HCT116 (cell line): ENCODE measurements at regions not wholly inside any gene's neighbourhood (a gene's known extent, or its start where the extent isn't known, plus 50 kb on each side); places are given as distances from the start of the nearest gene placed in this dataset.

Experiments used
- ATF3 ChIP-seq: IDR thresholded peaks from 2 replicates; pipeline ENCODE4 v1.6.1; 2012
- CTCF ChIP-seq, 3 experiments: fragments of 200-600 bp in 1 of 3; sonication (generic) in 1 of 3; IDR thresholded peaks in 2 of 3; conservative IDR thresholded peaks in 1 of 3; 2 replicates each; pipeline ENCODE4 v1.5.1; 2012 to 2017; ENCODE audit warnings: low read depth in 2 of 3, low read length in 2 of 3, antibody characterized with exemption in 1 of 3, borderline replicate concordance in 1 of 3, control low read depth in 1 of 3, mild to moderate bottlenecking in 1 of 3, mixed read lengths in 1 of 3, mixed run types in 1 of 3, moderate library complexity in 1 of 3; ENCODE audit not compliant: insufficient read depth in 1 of 3
- EGR1 ChIP-seq: IDR thresholded peaks from 2 replicates; pipeline ENCODE4 v1.6.1; 2012; ENCODE audit warnings: low read depth
- FOSL1 ChIP-seq: IDR thresholded peaks from 2 replicates; pipeline ENCODE4 v1.6.1; 2012; ENCODE audit warnings: low read depth
- JUND ChIP-seq: IDR thresholded peaks from 2 replicates; pipeline ENCODE4 v1.6.1; 2012
- POLR2AphosphoS5 ChIP-seq: IDR thresholded peaks from 2 replicates; pipeline ENCODE4 v1.6.1; 2011; ENCODE audit warnings: mild to moderate bottlenecking, low read depth, low read length, moderate library complexity
- SP1 ChIP-seq: IDR thresholded peaks from 2 replicates; pipeline ENCODE4 v1.6.1; 2012; ENCODE audit warnings: low read depth
- SRF ChIP-seq: IDR thresholded peaks from 2 replicates; pipeline ENCODE4 v1.6.1; 2012; ENCODE audit warnings: low read depth
- YY1 ChIP-seq: IDR thresholded peaks from 2 replicates; pipeline ENCODE4 v1.6.1; 2011; ENCODE audit warnings: low read length, low read depth, moderate library complexity, mild to moderate bottlenecking; ENCODE audit not compliant: insufficient replicate concordance; ENCODE audit errors: extremely low read depth
- ZBTB33 ChIP-seq: IDR thresholded peaks from 2 replicates; pipeline ENCODE4 v1.6.1; 2011; ENCODE audit warnings: mild to moderate bottlenecking, low read length, moderate library complexity; ENCODE audit not compliant: insufficient replicate concordance; ENCODE audit errors: extremely low read depth
- ZFX ChIP-seq: fragments of 450-650 bp; IDR thresholded peaks from 2 replicates; pipeline ENCODE4 v1.6.1; 2017
- ZNF274 ChIP-seq: fragments of 200-500 bp; sonication (Bioruptor generic); IDR thresholded peaks from 2 replicates; pipeline ENCODE4 v1.6.1; 2014; ENCODE audit warnings: mild to moderate bottlenecking, low read depth, low read length, inconsistent platforms
- TF ChIP-seq, protein P1 (sequence below): IDR thresholded peaks from 2 replicates; pipeline ENCODE4 v1.6.1; 2012

DNA sequence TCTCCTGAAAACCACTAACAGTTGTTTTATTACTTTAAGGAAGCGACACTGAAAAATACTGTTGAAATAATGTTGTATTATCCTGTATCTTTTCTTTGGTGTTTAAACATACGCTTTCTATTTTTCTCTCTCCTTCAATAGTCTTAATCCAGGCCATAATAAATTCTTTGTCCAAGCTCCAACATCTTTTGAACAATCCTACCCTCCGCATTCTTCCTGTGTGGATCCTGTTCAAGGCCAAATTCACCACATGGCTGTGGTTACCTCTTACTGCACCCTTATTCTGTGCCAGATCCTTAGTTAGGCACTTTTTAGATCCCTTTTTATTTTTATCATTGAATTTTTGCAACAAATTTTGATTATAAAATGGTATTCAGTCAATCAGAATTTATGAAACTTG lies 1691.5 kb downstream of the MAT2B start (continued):
- TF ChIP-seq CTCF (IDR thresholded peaks at IDR 0.05 in 2 of 3, conservative IDR thresholded peaks at IDR 0.05 in 1 of 3; ENCODE audit: borderline replicate concordance in 1 of 3, insufficient read depth in 1 of 3, low read depth in 2 of 3, low read length in 2 of 3) (no peak), JUND (no peak), ZFX (no peak), SP1 (no peak), ZBTB33 (no peak), EGR1 (no peak), ZNF274 (no peak), YY1 (no peak), POLR2AphosphoS5 (no peak), FOSL1 (no peak), SRF (no peak), ATF3 (no peak)
- TF ChIP-seq, protein P1, sequence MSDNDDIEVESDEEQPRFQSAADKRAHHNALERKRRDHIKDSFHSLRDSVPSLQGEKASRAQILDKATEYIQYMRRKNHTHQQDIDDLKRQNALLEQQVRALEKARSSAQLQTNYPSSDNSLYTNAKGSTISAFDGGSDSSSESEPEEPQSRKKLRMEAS, result no peak
